ENCODE measurements at regions not wholly inside any gene's neighbourhood (a gene's known extent, or its start where the extent isn't known, plus 50 kb on each side); places are given as distances from the start of the nearest gene placed in this dataset.

DNA sequence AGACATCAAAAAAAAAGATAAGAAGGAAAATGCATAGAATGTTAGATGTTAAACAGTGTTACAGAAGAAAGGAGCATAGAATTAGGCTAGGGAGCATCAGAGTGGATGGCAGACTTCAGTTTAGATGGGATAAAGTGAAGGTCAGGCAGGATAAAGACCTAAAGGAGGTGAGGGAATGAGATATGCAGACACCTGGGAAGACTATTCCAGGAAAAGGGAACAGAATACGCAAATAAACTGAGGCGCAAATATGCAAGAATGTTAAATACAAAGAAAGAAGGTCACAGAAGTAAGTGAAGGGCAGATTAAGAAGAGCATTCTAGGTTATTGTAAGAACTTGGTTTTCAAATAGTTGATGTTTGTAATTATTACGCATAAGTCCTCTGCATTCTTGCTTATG is 116.3 kb upstream of the REG3A start:
- TF ChIP-seq, protein P1, sequence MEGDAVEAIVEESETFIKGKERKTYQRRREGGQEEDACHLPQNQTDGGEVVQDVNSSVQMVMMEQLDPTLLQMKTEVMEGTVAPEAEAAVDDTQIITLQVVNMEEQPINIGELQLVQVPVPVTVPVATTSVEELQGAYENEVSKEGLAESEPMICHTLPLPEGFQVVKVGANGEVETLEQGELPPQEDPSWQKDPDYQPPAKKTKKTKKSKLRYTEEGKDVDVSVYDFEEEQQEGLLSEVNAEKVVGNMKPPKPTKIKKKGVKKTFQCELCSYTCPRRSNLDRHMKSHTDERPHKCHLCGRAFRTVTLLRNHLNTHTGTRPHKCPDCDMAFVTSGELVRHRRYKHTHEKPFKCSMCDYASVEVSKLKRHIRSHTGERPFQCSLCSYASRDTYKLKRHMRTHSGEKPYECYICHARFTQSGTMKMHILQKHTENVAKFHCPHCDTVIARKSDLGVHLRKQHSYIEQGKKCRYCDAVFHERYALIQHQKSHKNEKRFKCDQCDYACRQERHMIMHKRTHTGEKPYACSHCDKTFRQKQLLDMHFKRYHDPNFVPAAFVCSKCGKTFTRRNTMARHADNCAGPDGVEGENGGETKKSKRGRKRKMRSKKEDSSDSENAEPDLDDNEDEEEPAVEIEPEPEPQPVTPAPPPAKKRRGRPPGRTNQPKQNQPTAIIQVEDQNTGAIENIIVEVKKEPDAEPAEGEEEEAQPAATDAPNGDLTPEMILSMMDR (conservative IDR thresholded peaks at IDR 0.05; ENCODE audit: low read length), result no peak
- no peak for TF ChIP-seq EZH2phosphoT487 (IDR thresholded peaks at IDR 0.05; ENCODE audit: borderline replicate concordance, low read depth, low read length)

All from OCI-LY7 (cell line).